ENCODE measurements at regions not wholly inside any gene's neighbourhood (a gene's known extent, or its start where the extent isn't known, plus 50 kb on each side); places are given as distances from the start of the nearest gene placed in this dataset.

DNA sequence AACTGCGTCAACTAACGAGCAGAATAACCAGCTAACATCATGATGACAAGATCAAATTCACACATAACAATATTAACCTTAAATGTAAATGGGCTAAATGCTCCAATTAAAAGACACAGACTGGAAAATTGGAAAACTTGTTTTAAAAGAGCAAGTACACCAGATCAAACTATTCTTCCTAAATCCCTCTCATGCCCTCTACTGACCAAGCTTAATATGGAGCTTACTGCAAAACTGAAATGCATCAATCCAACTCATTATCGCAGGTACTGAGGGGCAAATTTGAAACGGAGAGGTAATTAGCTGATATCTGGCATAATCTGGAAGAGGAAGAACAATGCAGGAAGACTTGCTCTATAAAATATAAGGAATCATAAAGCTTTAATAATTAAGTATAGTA, 1223.8 kb downstream of the NXPH1 start:
- intact Hi-C loops (cut with DNase I, micrococcal nuclease) = no loop called here
- no peaks in the 10 kb centered on the region for H3K4me1 Mint-ChIP-seq (ENCODE audit: low read depth)
- POLR2A ChIA-PET = no interaction called here
- Histone ChIP-seq H3K9me3 (ENCODE audit: control insufficient read depth in 1 of 2, insufficient read depth in 1 of 2, low read length in 2 of 2) (no peaks in the 10 kb centered on the region), H3K27me3 (ENCODE audit: control insufficient read depth in 1 of 2, insufficient read depth in 2 of 2, low read length in 2 of 2) (no peaks in the 10 kb centered on the region), H3K27ac (ENCODE audit: low read depth in 1 of 2, low read length in 2 of 2) (no peak overlapping the region), H3K36me3 (ENCODE audit: insufficient read depth, low read length) (no peaks in the 10 kb centered on the region), H3K4me3 (ENCODE audit: low read length) (no peak overlapping the region), H3K4me1 (ENCODE audit: insufficient read depth, low read length) (no peaks in the 10 kb centered on the region)
- no peak overlapping the region for H3K4me3 Mint-ChIP-seq
- TF ChIP-seq, protein P1, sequence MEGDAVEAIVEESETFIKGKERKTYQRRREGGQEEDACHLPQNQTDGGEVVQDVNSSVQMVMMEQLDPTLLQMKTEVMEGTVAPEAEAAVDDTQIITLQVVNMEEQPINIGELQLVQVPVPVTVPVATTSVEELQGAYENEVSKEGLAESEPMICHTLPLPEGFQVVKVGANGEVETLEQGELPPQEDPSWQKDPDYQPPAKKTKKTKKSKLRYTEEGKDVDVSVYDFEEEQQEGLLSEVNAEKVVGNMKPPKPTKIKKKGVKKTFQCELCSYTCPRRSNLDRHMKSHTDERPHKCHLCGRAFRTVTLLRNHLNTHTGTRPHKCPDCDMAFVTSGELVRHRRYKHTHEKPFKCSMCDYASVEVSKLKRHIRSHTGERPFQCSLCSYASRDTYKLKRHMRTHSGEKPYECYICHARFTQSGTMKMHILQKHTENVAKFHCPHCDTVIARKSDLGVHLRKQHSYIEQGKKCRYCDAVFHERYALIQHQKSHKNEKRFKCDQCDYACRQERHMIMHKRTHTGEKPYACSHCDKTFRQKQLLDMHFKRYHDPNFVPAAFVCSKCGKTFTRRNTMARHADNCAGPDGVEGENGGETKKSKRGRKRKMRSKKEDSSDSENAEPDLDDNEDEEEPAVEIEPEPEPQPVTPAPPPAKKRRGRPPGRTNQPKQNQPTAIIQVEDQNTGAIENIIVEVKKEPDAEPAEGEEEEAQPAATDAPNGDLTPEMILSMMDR (IDR thresholded peaks at IDR 0.05) = no peak
- H3K9me3 Mint-ChIP-seq = peaks cover 17% of the 10 kb centered on the region
- ATAC-seq (ENCODE audit: poor library complexity) (no peak), DNase-seq (no peak)
- CTCF ChIA-PET = no interaction called here
- no peak overlapping the region for H3K27ac Mint-ChIP-seq
- no peaks in the 10 kb centered on the region for H3K27me3 Mint-ChIP-seq
- no peaks in the 10 kb centered on the region for H3K36me3 Mint-ChIP-seq (ENCODE audit: low read depth)

DNA sequence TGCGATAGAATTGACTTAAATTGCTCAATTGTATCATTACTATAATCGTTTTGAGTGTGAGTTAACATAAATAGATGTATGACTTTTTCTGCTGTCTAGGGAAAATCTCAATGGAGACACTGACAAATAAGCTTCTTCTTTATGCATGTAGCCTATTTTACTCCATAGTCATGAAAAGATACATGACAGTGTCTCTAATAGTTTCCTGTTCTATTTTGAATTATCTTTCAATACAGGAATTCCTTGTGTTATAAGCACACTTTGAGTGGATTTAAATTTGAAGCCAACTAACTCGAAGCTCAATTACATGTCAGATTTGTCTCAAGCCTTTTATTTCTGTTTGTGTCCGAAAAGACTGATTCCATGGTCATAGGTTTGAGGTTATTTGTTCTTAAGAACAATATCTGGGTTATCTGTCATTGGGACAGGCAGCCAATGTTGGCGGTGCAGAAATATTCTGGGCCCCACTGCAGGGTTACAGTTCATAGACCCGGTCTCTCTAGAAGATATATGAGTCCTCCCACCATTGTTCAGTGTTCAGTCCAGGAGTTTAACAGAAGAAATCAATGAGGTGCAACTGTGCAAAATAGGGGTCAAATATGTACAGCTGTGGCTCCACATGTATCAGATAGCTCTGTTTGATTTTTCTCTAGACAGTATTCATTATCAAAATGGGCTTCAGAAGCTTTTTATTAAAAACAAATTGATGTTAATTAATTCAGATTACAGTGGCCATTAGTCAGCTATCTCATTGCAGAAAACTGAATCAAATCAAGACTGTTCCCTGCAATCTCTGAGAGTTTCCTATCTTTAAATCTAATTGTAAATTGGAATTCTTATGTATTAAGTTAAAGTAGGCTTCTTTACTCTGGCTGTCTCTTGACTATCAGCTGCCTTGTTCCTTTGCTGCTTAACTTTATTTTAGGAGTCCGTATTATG, 1238.8 kb downstream of the NXPH1 start:
- Histone ChIP-seq H3K27me3 (ENCODE audit: control insufficient read depth in 1 of 2, insufficient read depth in 2 of 2, low read length in 2 of 2) (no peaks in the 10 kb centered on the region), H3K27ac (ENCODE audit: low read depth in 1 of 2, low read length in 2 of 2) (no peak overlapping the region), H3K4me3 (ENCODE audit: low read length) (no peak overlapping the region), H3K4me1 (ENCODE audit: insufficient read depth, low read length) (no peaks in the 10 kb centered on the region), H3K9me3 (ENCODE audit: control insufficient read depth in 1 of 2, insufficient read depth in 1 of 2, low read length in 2 of 2) (peaks cover 0 to 4% of the 10 kb centered on the region in 2 experiments), H3K36me3 (ENCODE audit: insufficient read depth, low read length) (no peaks in the 10 kb centered on the region)
- no peak for DNase-seq
- Mint-ChIP-seq H3K9me3 (peaks cover 2% of the 10 kb centered on the region), H3K4me3 (no peak overlapping the region), H3K27ac (no peak overlapping the region), H3K27me3 (no peaks in the 10 kb centered on the region), H3K4me1 (ENCODE audit: low read depth) (no peaks in the 10 kb centered on the region), H3K36me3 (ENCODE audit: low read depth) (no peaks in the 10 kb centered on the region)
- ChIA-PET POLR2A (no interaction called here), CTCF (no interaction called here)
- TF ChIP-seq, protein P1 (IDR thresholded peaks at IDR 0.05) = no peak
- intact Hi-C loops (cut with DNase I, micrococcal nuclease) = no loop called here
- no peak for ATAC-seq (ENCODE audit: poor library complexity)

DNA sequence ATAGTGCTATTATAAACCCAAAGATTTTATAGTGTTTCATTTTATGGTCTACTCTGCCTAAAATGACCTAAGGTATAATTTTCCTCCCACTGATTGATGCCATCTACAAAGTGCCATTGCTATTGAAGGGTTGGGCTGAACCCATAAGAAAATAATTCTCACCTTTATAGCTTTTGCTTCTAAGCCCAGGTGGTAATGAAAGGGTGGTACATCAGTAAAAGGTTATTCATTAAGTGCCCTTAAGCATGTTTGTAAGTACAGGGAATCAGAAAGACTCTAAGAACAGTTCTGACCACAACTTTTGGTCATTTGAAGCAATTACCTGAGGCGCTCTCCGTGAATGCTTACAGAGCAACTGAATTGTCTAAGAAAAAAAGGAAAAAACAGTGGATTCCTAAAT, 1247.3 kb downstream of the NXPH1 start:
- Mint-ChIP-seq H3K27ac (no peak overlapping the region), H3K4me1 (ENCODE audit: low read depth) (no peaks in the 10 kb centered on the region), H3K4me3 (no peak overlapping the region), H3K27me3 (no peaks in the 10 kb centered on the region), H3K36me3 (ENCODE audit: low read depth) (no peaks in the 10 kb centered on the region), H3K9me3 (peaks cover 2% of the 10 kb centered on the region)
- Histone ChIP-seq H3K27me3 (ENCODE audit: control insufficient read depth in 1 of 2, insufficient read depth in 2 of 2, low read length in 2 of 2) (no peaks in the 10 kb centered on the region), H3K4me1 (ENCODE audit: insufficient read depth, low read length) (no peaks in the 10 kb centered on the region), H3K4me3 (ENCODE audit: low read length) (no peak overlapping the region), H3K9me3 (ENCODE audit: control insufficient read depth in 1 of 2, insufficient read depth in 1 of 2, low read length in 2 of 2) (no peaks in the 10 kb centered on the region), H3K27ac (ENCODE audit: low read depth in 1 of 2, low read length in 2 of 2) (no peak overlapping the region), H3K36me3 (ENCODE audit: insufficient read depth, low read length) (no peaks in the 10 kb centered on the region)
- intact Hi-C loops (cut with DNase I, micrococcal nuclease) = no loop called here
- CTCF ChIA-PET = no interaction called here
- TF ChIP-seq, protein P1 (IDR thresholded peaks at IDR 0.05) = no peak
- DNase-seq = no peak
- POLR2A ChIA-PET = no interaction called here
- no peak for ATAC-seq (ENCODE audit: poor library complexity)
